Left cardiac atrium (tissue), 4 donors: ENCODE measurements at regions not wholly inside any gene's neighbourhood (a gene's known extent, or its start where the extent isn't known, plus 50 kb on each side); places are given as distances from the start of the nearest gene placed in this dataset.
"Not testable (repeated sequence)": the region's sequence is repeated elsewhere in the genome, so short reads cannot be mapped to it uniquely, and the experiment has no call there.

Experiments
- ATAC-seq, 2 donors: fragments of 200-7000 bp; cut with Tn5 transposase; one replicate each; pipeline ENCODE4 v1.9.1; 2020; ENCODE audit warnings: mild to moderate bottlenecking in 2 of 2, moderate library complexity in 2 of 2
- DNase-seq: peaks from one replicate; pipeline ENCODE4 v3.0.0-alpha.2; 2020
- intact Hi-C, 2 donors: fragments of 100-400 bp; cut with DNase I; formaldehyde crosslinking; loops; one replicate each; pipeline versions ENCODE4 v1.14.1 to v1.15.1; 2022 to 2023
- donor health status: DM: no; HTN: yes; CAD: no.
- donor health status: DM: no; HTN: yes; CAD: no; lungs with severe emphysema.
- donor health status: DM: yes; HTN: yes; CAD: no.
- donor health status: Dilated cardiomyopathy.

DNA sequence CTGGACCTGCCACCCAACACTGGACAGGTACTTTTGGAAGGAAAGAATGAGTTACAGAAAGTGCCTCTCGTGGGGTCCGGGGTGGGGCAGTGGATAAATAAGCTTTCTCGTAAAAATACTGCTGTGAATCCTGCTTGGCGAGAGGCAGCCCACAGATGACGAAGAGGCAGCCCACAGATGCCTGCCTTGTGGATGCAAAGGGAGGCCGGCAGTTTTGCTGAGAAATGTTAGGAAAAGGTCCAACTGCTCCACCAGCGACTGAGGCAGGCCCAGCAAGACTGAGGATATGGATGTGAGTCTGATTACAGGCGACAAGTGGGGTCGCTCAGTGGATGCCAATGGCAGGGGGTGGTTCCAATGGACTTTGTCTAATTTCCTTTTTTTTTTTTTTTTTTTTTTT, 79.1 kb upstream of the PPP1R26 start:
- intact Hi-C loops = no loop called here
- DNase-seq (no peak), ATAC-seq (no peak)

- DNase-seq (no peak), ATAC-seq (no peak)
- intact Hi-C loops = no loop called here
Observed at GRCh38 chr9:135401218-135401617, 78.4 kb upstream of the PPP1R26 start.

GRCh38 chr9:135402048-135402738, 77.4 kb upstream of the PPP1R26 start:
- intact Hi-C loops = no loop called here
- ATAC-seq (no peak), DNase-seq (no peak)

DNA sequence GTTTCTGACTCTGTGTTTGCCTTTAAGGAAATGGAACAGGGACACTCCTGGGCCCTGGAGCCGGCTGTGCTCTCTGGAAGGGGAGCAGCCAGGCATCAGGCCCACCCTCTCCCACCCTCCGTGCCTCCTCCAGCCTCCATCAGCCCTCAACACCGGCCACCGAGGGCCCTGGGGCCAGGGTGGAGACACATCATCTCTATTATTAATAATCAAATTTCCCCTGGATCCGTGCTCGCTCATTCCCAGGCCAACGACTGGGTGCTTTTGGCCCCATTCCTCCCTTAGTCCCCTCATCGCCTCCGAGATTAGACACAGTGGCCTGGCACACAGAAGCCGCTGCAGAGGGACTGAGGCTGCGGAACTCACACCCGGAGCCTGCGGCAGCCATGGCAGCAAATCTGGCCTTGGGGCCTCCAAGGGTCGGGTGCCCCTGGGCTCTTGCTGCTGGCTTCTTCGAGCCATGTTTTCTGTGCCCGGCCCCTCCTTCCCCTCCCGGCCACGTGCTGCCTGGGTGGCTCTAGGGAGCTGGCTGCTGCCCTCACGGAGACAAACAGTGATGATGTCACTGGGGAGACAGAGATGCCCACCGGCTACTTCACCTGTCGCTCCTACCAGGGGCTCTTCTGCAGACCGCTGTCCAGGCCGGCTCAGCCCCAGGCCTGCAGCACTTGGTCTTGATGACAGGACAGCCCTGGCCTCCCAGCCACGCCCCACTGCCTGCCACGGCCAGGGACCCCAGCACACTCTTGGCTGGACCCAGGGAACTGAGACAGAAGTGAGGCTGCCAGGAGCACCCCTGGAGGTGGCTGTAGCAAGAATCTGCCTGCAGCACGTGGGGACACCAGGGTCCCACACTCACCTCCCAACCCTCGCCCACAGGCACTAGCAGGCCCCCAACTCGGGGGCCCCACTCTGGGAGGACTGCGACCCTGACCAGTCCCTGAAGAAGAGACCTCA, 76.6 kb upstream of the PPP1R26 start:
- no peak for ATAC-seq
- DNase-seq = no peak
- intact Hi-C loops = no loop called here

DNA sequence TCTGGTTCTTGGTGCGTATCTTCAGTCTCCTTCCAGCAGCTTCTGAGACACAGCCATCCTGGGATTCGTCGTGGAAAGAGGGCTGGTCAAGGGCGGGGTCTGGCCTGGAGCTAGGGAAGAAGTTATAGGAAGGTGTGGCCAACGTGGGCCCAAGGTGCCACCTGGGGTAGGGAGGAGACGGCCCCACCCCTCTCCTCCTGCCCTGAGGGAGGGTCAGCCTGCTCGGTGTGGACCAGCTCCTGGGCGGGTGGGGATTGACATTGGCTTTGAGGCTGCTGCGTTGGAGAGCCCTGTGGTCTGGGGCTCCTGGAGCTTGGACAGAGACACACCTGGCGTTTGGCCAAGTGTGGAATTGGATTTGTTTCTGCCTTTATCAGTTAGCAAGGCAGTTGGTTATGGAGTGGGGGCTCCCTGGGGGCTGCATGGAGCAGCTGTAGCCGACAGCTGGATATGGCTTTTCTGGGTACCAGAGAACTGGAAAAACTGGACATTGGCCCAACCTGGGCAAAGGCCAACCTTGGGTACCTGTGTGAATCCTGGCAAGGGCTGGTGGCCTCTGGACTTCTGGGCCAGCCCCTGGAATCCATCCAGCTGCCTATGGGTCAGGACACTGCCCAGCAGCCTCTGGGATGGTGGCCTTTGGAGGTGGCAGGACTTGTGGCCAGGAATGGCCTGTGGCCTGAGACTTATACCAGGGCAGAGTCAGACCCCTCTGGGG, 75.7 kb upstream of the PPP1R26 start:
- DNase-seq = no peak
- no peak for ATAC-seq
- intact Hi-C loops = no loop called here

DNA sequence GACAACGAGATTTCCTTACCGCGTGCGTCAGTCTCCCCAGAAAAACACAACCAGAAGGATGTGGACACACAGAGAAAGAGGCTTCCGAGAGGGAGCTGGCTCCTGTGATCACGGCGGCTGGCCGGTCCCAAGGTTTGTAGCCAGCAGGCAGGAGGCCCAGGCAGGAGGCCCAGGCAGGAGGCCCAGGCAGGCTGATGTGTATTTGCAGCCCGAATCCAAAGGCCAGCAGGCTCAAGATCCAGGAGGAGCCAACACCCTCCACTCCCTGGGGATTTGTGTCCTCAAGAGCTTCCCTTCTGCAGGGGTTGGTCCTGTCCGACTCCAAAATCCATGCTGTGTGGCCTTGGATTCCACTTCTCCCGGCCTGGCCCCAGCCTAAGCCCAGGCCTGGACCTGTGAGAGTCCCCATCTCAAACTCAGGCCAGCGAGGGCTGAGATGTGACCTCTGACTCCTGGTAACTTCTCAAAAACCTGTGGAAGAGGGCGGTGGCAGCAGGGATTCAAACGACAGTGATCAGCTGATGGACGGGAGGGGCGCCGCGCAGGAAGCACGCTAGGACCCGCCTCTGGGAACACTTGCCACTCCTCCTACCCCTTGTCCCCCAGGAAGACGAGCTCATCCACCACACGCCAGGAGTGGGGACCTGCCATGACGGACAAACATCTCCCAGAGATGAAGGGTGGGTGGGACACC, 75.0 kb upstream of the PPP1R26 start:
- DNase-seq (no peak), ATAC-seq (no peak)
- intact Hi-C loops = loop anchor here in 1 of 2 donors (5.0 kb wide), 1 partner anchor 57 kb away; no protein-coding TSS in a partner anchor

- DNase-seq, ATAC-seq: not testable (repeated sequence)
- intact Hi-C loops = loop anchor here in 1 of 2 donors (5.0 kb wide), 1 partner anchor 58 kb away; no protein-coding TSS in a partner anchor
Observed at GRCh38 chr9:135405145-135405464, 74.5 kb upstream of the PPP1R26 start.

DNA sequence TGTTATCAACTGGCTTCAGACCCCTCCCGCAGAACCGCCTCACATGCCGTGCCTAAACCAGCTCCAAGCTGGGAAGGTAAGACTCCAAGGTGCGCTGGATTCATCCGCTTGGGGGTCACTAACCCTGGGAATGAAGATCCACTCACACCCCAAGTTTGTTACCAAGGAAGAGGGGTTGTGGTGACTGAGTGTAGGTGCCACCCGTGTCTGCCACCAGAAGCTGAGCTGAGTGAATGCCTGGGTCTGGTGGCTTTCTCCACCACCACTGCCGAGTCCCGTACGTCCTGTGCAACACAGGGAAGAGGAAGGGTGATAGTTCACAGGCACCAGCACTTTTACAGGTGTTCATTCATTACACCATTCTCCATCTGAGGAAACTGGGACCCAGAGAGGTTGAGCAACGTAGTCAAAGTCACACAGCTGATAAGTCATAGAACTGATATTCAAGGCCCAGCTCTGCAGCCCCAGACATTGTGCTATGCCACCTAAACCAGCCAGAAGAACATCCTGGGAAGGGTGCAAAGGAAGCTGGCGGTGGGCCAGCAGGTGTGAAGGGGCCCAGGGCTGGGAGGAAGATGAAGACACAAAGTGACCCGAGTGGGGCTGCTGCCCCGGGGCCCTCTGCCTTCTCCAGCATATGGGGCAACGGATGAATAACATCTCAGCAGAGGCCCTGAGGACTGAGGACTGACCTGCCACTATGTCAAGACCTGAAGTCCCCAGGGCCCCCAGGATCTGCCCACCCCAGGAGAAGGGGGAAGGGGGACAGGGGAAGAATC, 70.9 kb upstream of the PPP1R26 start:
- no peak for ATAC-seq
- DNase-seq = no peak

DNA sequence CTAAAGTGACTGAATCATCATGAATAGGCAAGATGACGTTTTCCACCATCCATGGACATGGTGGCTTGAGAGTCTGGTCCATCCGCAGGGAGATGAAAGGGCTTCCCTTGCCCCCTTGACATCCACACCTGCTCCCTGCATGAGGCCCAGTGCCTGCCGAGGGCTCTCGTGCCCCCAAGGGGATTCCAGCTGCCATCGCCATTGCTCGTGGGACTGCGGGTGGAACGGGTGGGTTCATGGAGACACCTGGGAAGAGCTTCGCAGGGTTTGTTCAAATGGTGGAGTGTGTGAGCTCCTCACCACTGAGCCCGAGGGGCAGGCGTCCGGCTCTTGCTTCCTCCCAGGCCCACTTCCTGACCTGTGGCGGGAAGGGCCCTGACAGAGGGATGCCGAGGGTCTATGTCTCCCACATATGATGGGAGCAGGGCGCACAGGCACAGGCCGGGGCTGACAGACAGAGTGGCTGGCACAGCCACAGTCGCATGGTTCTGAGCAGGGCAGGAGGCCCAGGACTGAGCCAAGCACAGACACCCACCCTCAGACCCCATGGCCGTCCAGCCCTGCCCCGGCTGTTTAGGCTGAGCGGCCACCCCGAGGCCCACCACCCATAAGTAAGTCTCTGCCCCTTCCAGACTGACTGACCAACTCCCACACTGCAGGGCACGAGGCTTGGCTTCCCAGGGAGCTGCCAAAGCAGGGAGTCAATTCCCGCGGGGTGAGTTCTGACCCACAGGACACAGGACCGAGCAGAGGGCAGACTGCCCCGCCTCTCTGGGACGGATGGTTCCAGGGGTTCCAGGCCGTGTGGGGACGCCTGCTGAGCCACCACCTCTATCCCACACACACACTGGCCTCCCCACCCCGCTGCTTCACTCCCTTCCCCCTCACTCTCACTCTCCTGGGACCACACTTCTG, 70.0 kb upstream of the PPP1R26 start:
- DNase-seq (no peak), ATAC-seq (no peak)
- intact Hi-C loops = loop anchor here (5.0 to 10.0 kb wide), 4 partner anchors 62 to 715 kb away; partner anchors contain the start of gene OLFM1 (in 1 of the 2)

More for the DNA sequence above, 70.9 kb upstream of the PPP1R26 start:
- intact Hi-C loops = loop anchor here in 1 of 2 donors (5.0 kb wide), 1 partner anchor 61 kb away; no protein-coding TSS in a partner anchor

GRCh38 chr9:135410421-135410820, 69.2 kb upstream of the PPP1R26 start:
- DNase-seq (no peak), ATAC-seq (no peak)
- intact Hi-C loops = loop anchor here (5.0 to 10.0 kb wide), 3 partner anchors 68 to 716 kb away; partner anchors contain the start of gene OLFM1 (in 1 of the 2)

DNA sequence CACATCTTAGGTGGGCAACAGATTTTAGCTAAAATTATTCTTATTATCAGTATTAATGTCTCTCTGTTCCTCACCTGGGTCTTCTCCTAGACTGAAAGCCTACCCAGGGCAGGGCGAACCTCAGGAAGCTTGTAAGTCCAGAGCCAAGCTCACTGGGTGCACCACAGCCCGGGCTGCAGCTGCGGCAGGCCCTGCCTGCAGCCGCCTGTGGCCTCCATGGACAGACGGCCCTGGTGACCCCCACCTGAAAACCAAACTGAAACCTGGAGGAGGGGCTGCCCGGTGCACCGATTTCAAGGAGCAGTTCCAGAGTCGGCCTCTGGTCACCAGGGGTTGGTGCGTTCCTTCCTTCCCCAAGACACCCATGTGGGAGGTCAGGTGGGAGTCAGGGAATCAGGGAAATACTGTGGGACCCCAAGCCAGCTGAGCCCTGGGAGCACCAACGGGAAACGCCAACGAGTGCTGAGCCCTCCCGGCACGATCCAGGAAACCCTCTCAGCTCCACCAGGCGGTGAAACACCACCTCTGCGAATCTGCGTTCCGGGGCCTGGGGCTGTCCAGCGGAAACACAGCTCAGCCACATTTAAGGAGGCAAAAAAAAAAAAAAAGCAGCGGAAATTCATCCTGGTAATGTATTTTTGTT, 68.6 kb upstream of the PPP1R26 start:
- intact Hi-C loops = loop anchor here (5.0 to 10.0 kb wide), 3 partner anchors 69 to 716 kb away; partner anchors contain the start of gene OLFM1 (in 1 of the 2)
- DNase-seq = no peak
- ATAC-seq = no peak

DNA sequence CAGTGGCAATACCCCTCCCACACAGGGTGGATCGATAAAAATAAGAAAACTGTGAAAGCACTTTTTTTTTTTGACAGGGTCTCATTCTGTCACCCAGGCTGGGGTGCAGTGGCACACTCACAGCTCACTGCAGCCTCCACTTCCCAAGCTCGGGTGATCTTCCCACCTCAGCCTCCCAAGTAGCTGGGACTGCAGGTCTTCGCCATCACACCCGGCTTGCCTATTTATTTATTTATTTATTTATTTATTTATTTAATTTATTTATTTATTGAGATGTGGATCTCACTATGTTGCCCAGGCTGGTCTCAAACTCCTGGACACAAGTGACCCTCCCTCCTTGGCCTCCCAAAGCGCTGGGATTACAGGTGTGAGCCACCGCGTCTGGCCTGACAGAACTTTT, 68.0 kb upstream of the PPP1R26 start:
- not testable (repeated sequence) for DNase-seq, ATAC-seq

GRCh38 chr9:135412315-135413085, 67.1 kb upstream of the PPP1R26 start:
- DNase-seq = peak; percentile 71
- ATAC-seq = peak; percentile 91 to 94
- intact Hi-C loops = loop anchor here (1.0 to 10.0 kb wide), 4 partner anchors 70 to 718 kb away; partner anchors contain the start of gene OLFM1 (in 1 of the 2)

More for the DNA sequence above, 68.0 kb upstream of the PPP1R26 start:
- intact Hi-C loops = loop anchor here (1.0 to 10.0 kb wide), 4 partner anchors 69 to 717 kb away; partner anchors contain the start of gene OLFM1 (in 1 of the 2)

DNA sequence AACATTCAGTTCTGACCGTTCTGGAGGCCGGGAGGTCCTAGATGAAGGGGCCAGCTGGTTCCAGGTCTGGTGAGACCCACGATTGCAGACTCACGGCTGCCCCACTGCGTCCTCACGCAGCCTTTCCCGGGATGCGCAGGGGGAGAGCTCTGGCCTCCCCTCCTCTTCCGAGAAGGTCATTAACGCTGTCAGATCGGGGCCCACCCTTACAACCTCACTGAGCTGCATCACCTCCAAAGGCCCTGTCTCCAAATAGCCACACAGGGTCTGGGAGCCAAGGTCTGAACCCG, 66.6 kb upstream of the PPP1R26 start:
- no peak for DNase-seq
- intact Hi-C loops = loop anchor here (5.0 to 10.0 kb wide), 3 partner anchors 71 to 718 kb away; partner anchors contain the start of gene OLFM1 (in 1 of the 2)
- ATAC-seq = no peak

DNA sequence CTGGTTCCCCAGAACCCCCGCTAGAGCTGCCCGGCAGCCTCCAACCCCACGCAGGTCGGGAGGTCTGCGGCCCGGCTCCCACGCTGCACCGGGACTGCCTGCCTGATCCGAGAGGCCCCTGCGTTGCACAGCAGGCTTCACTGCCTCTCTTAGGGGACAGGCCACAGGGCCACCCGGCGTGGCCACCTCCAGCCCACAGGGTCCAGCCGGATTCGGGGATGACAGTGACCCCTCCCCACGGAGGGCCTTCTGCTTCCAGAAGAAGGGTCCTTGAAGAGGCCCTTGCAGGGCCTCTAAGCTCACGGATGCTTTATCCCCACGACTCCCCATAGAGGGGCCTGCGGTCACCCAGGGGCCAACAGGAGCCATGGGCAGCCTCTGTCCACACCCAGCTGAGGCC, 66.1 kb upstream of the PPP1R26 start:
- intact Hi-C loops = loop anchor here (5.0 to 10.0 kb wide), 3 partner anchors 71 to 719 kb away; partner anchors contain the start of gene OLFM1 (in 1 of the 2)
- DNase-seq (no peak), ATAC-seq (no peak)
